Osteoblast (primary cell): ENCODE measurements at regions not wholly inside any gene's neighbourhood (a gene's known extent, or its start where the extent isn't known, plus 50 kb on each side); places are given as distances from the start of the nearest gene placed in this dataset.
A peak's percentile ranks its signal among the peaks of the same experiment; 100 is the strongest.

Experiments
- DNase-seq: peaks from one replicate; pipeline ENCODE4 v3.0.0; 2011; ENCODE audit warnings: low spot score, mixed read lengths; ENCODE audit not compliant: insufficient read length; ENCODE audit errors: missing footprints
- H2AFZ ChIP-seq: 2 replicates; pipeline ENCODE4 v1.6.0; 2011; ENCODE audit warnings: mild to moderate bottlenecking, low read length
- H3K27ac ChIP-seq: 2 replicates; pipeline ENCODE4 v1.5.1; 2011; ENCODE audit warnings: mild to moderate bottlenecking, low read depth, low read length, moderate library complexity
- H3K27me3 ChIP-seq: 2 replicates; pipeline ENCODE4 v1.6.0; 2012; ENCODE audit warnings: mild to moderate bottlenecking, control low read depth, inconsistent platforms, low read length, moderate library complexity; ENCODE audit not compliant: insufficient read depth
- H3K36me3 ChIP-seq: 2 replicates; pipeline ENCODE4 v1.5.1; 2011; ENCODE audit warnings: mild to moderate bottlenecking, low read length, control low read depth, moderate library complexity; ENCODE audit not compliant: insufficient read depth
- H3K4me1 ChIP-seq: 2 replicates; pipeline ENCODE4 v1.5.1; 2011; ENCODE audit warnings: mild to moderate bottlenecking, low read length, control low read depth, moderate library complexity; ENCODE audit not compliant: insufficient read depth
- H3K4me2 ChIP-seq: 2 replicates; pipeline ENCODE4 v1.6.0; 2011; ENCODE audit warnings: mild to moderate bottlenecking, low read length; ENCODE audit not compliant: insufficient read depth
- H3K4me3 ChIP-seq: fragments of 200-600 bp; sonication (generic); 3 replicates; pipeline ENCODE4 v1.5.1; 2012; ENCODE audit warnings: mild to moderate bottlenecking, low read length, inconsistent platforms; ENCODE audit not compliant: insufficient read depth
- H3K79me2 ChIP-seq: 2 replicates; pipeline ENCODE4 v1.6.0; 2012; ENCODE audit warnings: mild to moderate bottlenecking, low read length, control low read depth, inconsistent platforms; ENCODE audit not compliant: insufficient read depth
- H3K9me3 ChIP-seq: 2 replicates; pipeline ENCODE4 v1.5.1; 2011; ENCODE audit warnings: low read depth, low read length, control low read depth
- H4K20me1 ChIP-seq: 2 replicates; pipeline ENCODE4 v1.6.0; 2012; ENCODE audit warnings: mild to moderate bottlenecking, low read length, control low read depth; ENCODE audit not compliant: insufficient read depth
- CTCF ChIP-seq: IDR thresholded peaks from 2 replicates; pipeline ENCODE4 v1.5.1; 2011; ENCODE audit warnings: mild to moderate bottlenecking, low read depth, low read length, moderate library complexity; ENCODE audit errors: extremely low read depth

- Histone ChIP-seq H3K4me3 (no peak overlapping the region), H3K79me2 (no peaks in the 10 kb centered on the region), H3K4me2 (no peak overlapping the region), H3K27ac (no peak overlapping the region), H2AFZ (no peak overlapping the region), H4K20me1 (no peaks in the 10 kb centered on the region), H3K9me3 (no peaks in the 10 kb centered on the region), H3K36me3 (no peaks in the 10 kb centered on the region), H3K4me1 (peaks cover 27% of the 10 kb centered on the region), H3K27me3 (no peaks in the 10 kb centered on the region)
- no peak for DNase-seq
- TF ChIP-seq CTCF = no peak
Measured at GRCh38 chr11:45086526-45086925, 59.9 kb upstream of the PRDM11 start.

GRCh38 chr11:45087086-45087899, 59.1 kb upstream of the PRDM11 start:
- Histone ChIP-seq H4K20me1 (no peaks in the 10 kb centered on the region), H3K4me3 (no peak overlapping the region), H3K27me3 (no peaks in the 10 kb centered on the region), H3K4me1 (peaks cover 35% of the 10 kb centered on the region), H3K4me2 (no peak overlapping the region), H3K9me3 (no peaks in the 10 kb centered on the region), H2AFZ (no peak overlapping the region), H3K36me3 (no peaks in the 10 kb centered on the region), H3K79me2 (no peaks in the 10 kb centered on the region), H3K27ac (no peak overlapping the region)
- TF ChIP-seq CTCF = no peak
- DNase-seq = no peak

GRCh38 chr11:45087900-45088160, 58.6 kb upstream of the PRDM11 start:
- Histone ChIP-seq H2AFZ (no peak overlapping the region), H3K4me2 (no peak overlapping the region), H3K27ac (no peak overlapping the region), H3K27me3 (no peaks in the 10 kb centered on the region), H3K4me3 (no peak overlapping the region), H3K4me1 (peaks cover 40% of the 10 kb centered on the region), H3K9me3 (no peaks in the 10 kb centered on the region), H3K79me2 (no peaks in the 10 kb centered on the region), H4K20me1 (no peaks in the 10 kb centered on the region), H3K36me3 (no peaks in the 10 kb centered on the region)
- TF ChIP-seq CTCF = no peak
- DNase-seq = no peak

- Histone ChIP-seq H3K79me2 (no peaks in the 10 kb centered on the region), H3K27ac (peak overlapping the region; percentile 81), H3K4me3 (no peak overlapping the region), H2AFZ (peak overlapping the region; percentile 48), H4K20me1 (no peaks in the 10 kb centered on the region), H3K36me3 (no peaks in the 10 kb centered on the region), H3K4me1 (peaks cover 51% of the 10 kb centered on the region), H3K4me2 (peak overlapping the region; percentile 60), H3K9me3 (no peaks in the 10 kb centered on the region), H3K27me3 (no peaks in the 10 kb centered on the region)
- peak; percentile 96 for DNase-seq
- no peak for TF ChIP-seq CTCF
Measured at GRCh38 chr11:45089251-45089650, 57.2 kb upstream of the PRDM11 start.
